ENCODE measurements at regions not wholly inside any gene's neighbourhood (a gene's known extent, or its start where the extent isn't known, plus 50 kb on each side); places are given as distances from the start of the nearest gene placed in this dataset.
A peak's percentile ranks its signal among the peaks of the same experiment; 100 is the strongest.

- TF ChIP-seq GABPA (IDR thresholded peaks at IDR 0.05; ENCODE audit: borderline replicate concordance, insufficient read depth, low read length) (no peak), EGR1 (IDR thresholded peaks at IDR 0.05; ENCODE audit: borderline replicate concordance, low read depth, low read length) (no peak), SP2 (IDR thresholded peaks at IDR 0.05; ENCODE audit: low read length) (no peak), POLR2AphosphoS5 (IDR thresholded peaks at IDR 0.05; ENCODE audit: low read depth, low read length) (no peak), HDAC2 (IDR thresholded peaks at IDR 0.05; ENCODE audit: borderline replicate concordance in 1 of 2, low read depth in 2 of 2, low read length in 2 of 2) (no peak), EP300 (IDR thresholded peaks at IDR 0.05; ENCODE audit: borderline replicate concordance in 1 of 2, low read depth in 2 of 2, low read length in 2 of 2) (no peak), EZH2 (IDR thresholded peaks at IDR 0.05; ENCODE audit: low read depth, low read length, severe bottlenecking) (no peak), ZNF274 (IDR thresholded peaks at IDR 0.05; ENCODE audit: borderline replicate concordance, extremely low read depth, low read length) (no peak), RBBP5 (IDR thresholded peaks at IDR 0.05; ENCODE audit: borderline replicate concordance, low read depth, low read length) (no peak), POLR2A (IDR thresholded peaks at IDR 0.05; ENCODE audit: control extremely low read depth in 1 of 2, low read depth in 2 of 2, low read length in 2 of 2) (no peak), JUND (IDR thresholded peaks at IDR 0.05; ENCODE audit: low read length) (no peak), BRCA1 (IDR thresholded peaks at IDR 0.05; ENCODE audit: low read depth, low read length) (no peak)
- TF ChIP-seq, protein P1, sequence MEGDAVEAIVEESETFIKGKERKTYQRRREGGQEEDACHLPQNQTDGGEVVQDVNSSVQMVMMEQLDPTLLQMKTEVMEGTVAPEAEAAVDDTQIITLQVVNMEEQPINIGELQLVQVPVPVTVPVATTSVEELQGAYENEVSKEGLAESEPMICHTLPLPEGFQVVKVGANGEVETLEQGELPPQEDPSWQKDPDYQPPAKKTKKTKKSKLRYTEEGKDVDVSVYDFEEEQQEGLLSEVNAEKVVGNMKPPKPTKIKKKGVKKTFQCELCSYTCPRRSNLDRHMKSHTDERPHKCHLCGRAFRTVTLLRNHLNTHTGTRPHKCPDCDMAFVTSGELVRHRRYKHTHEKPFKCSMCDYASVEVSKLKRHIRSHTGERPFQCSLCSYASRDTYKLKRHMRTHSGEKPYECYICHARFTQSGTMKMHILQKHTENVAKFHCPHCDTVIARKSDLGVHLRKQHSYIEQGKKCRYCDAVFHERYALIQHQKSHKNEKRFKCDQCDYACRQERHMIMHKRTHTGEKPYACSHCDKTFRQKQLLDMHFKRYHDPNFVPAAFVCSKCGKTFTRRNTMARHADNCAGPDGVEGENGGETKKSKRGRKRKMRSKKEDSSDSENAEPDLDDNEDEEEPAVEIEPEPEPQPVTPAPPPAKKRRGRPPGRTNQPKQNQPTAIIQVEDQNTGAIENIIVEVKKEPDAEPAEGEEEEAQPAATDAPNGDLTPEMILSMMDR (IDR thresholded peaks at IDR 0.05; ENCODE audit: control extremely low read depth in 1 of 3, insufficient read depth in 1 of 3, low read depth in 1 of 3, low read length in 3 of 3): no peak
- TF ChIP-seq, protein P2, sequence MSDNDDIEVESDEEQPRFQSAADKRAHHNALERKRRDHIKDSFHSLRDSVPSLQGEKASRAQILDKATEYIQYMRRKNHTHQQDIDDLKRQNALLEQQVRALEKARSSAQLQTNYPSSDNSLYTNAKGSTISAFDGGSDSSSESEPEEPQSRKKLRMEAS (IDR thresholded peaks at IDR 0.05): peak; percentile 22; the same call in 1 of the 2 replicates
Measured at GRCh38 chr2:236803621-236804020, 234.0 kb downstream of the ACKR3 start.

All from H1 (cell line).